GM18498 (cell line): ENCODE measurements at regions not wholly inside any gene's neighbourhood (a gene's known extent, or its start where the extent isn't known, plus 50 kb on each side); places are given as distances from the start of the nearest gene placed in this dataset.

Experiments used
- ATAC-seq: cut with Tn5 transposase; IDR thresholded peaks from one replicate; pipeline ENCODE4 v1.9.1; 2021; ENCODE audit warnings: mild to moderate bottlenecking, moderate library complexity; ENCODE audit not compliant: unreplicated experiment

DNA sequence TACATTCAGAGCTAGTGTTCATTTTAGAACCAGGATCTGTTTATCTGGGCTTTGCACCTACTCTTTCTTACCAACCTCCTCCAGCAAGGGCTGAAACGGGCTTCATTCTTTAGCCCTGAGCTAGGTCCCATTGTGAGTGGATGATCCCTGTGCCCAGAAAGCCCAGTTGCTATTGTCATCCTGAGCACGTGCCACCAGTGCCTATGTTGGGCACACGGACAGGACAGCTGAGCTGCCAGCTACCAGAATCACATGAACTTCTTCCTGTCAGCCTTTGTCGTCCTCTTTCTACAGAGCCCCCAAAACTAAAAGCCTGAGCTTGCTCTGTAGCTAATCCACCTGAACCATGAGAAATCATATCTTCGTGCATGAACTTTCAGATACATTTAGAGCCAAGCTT lies 74.4 kb upstream of the NTM start:
- no peak for ATAC-seq

DNA sequence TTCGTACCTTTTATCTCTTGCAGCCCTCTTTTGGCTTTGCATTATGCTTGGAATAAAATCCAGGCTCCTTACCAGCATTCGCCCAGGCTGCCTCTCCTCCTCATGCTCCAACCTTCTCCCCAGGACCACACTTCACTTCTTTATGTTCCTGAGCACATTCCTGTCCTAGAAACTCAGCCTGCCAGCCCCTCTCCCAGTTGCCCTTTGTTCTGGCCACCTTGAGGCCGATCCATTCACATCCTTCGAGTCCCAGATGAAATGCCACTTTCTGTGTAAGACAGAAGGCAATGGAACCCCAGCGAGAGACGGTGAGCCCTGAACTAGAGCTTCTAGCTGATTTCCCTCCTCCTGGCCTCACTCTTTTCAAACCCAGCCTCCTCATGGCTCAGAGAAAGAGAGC lies 73.0 kb upstream of the NTM start:
- ATAC-seq, result no peak

DNA sequence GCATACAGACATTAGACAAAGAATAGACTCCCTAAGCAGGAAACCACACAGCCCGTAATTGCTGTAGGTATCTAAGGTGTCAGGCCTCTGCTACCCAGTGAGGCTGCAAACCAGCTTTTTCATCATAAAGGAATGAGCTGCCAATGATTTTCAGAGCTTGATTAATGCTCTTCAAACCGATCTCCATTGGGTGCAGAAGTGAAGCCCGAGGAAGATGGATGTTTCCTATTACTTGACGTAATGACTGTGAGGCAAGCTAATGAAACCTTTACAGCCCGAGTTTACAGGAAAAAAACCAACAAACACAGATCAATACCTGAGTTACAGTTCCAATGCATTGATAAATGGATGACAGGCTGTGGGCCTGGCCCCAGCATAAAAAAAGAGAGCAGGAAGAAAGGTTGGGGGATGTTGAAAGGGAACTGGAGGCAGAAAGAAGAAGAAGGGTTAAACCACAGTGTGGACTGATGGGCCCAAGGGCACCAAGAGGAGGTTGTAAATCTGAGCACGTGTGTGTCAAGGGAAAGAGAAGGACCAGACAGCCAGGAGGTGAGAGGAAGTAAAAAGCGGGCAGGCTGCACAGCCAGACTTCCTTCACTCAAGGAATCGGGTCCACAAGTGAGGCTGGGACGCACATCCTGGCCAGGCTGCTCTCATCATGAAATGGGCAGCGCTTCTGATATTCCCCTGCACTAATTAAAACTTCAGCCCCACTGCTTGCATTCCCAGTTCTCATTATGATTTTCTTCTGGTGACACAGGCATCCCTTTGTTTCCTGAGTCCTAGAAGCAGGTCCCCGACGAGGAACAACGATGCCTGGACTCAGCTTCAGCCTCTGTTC lies 70.6 kb upstream of the NTM start:
- no peak for ATAC-seq

DNA sequence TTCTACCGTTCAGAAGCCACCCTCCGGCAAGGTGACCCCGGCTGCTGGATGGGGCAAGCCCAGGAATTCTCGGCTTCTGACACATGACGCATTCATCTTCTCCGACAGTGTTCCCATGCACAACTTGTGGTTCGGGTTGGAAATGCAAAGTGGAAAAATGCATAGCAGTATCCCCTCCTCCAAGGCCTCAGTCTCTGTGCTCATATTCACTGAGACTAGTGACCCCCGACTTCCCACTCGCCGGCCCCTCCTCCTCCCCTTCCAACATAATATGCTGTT lies 70.0 kb upstream of the NTM start:
- no peak for ATAC-seq

DNA sequence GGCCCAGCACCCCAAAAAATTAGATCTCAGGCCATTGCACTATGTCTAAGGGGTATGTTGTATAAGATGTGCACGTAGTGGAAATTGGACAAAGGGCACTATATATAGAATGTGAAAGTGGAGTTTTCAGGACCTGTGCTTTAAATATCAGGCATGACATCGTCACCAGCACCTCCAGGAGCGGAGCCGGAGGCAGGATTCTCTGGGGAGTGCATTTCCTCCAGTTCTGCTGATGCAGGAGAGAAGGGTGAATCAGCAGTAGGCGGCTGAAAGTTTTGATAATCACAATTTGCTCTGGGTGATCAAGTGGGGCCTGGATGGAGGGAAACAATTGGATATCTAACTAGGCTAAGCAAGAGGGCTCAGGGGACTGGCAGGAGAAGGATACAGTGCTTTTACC lies 69.1 kb upstream of the NTM start:
- no peak for ATAC-seq

DNA sequence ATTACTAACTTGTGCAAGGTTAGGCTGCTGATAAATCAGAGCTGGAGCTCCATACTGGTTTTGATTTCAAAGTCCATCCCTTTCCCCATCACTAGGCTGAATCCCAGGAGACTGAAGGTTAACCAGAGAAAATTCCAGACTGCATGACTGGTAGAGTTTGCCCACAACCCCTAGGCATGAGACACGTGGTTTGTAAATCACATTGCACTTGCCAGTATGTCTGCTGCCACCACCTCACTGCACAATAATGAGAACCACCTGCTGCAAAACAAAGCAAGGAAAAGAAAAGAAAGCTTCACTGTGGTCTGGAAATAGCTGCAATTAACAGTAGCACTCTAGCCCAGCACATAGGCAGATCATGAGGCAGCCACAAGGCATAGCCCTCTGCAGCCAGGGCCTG lies 67.6 kb upstream of the NTM start:
- ATAC-seq, result no peak

DNA sequence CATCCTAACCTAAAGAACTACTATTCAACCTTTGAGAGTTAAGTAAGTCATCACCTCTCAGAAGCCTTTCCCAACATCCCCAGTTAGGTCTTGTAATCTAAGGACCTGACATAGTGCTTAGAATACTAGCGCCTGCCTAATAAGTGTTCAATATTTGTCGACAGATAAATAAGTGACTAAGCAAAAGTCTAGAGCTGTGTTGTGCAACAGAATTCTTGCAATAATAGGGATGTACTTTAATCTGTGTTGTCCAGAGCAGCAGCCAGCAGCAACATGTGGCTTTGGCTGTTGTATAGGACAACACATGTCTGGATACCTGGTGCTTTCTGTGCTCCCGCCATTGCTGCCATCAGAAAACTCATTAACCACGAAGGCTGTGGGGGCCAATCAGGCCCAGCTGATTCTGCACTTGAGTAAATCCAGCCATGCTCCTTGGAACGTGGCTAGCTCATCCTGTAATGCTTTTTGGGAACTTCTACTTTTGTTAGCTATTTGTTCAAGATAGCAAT lies 66.8 kb upstream of the NTM start:
- ATAC-seq, result no peak

DNA sequence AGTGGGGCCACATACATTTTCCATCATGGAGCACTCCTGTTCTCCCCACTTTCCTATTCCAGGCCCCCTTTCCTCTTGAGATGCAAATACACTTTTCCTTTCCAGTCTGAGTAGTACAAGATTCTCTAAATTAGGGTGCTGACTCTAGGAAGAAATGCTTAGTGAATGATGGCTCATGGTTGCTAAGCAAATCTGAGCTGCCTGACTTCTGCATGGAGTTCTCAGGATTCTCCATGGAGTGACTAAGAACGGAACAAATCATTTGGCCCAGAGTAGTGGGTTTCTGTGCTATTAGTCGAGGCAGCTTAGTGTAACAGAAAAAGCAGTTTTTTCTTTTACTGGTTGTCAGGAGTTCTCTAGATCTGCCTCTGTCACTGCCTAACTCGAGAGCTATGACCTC lies 65.4 kb upstream of the NTM start:
- no peak for ATAC-seq

DNA sequence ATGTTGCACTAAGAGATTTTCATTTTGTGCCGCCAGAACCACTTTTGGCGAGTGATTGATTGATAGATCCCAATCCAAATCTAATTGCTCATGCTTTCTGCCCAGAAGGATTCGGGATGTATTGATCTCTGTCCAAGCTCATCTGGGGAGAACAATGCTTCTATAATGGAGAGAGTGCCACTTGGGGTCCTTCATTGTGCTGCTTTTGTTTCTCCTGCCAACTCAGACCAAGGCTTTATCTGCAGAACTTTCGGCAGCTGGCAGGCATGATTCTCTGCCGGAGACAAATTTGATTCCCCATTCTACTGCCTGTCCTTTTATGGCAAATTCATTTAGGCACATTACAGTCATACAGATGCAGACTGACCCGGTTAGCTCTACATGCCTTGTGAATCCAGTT lies 62.9 kb upstream of the NTM start:
- no peak for ATAC-seq

DNA sequence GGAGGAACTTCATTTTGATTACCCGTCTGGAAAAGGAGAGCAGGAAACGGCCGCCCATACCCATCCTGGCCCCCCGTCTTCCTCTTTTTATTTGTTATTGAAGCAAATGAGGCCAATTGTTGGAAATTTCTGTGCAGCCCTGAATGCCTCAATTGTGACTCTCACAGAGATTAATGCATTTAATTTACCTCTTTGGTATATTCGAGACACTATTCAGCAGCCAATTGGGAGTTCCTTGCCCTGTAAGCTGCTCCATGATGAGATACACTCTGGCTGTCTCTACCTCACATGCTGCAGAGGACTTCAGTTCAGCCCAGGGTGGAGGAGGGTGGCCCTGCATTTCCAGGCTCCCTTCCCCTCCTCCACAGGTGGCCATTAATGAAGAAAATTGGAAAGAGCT lies 60.6 kb upstream of the NTM start:
- no peak for ATAC-seq

DNA sequence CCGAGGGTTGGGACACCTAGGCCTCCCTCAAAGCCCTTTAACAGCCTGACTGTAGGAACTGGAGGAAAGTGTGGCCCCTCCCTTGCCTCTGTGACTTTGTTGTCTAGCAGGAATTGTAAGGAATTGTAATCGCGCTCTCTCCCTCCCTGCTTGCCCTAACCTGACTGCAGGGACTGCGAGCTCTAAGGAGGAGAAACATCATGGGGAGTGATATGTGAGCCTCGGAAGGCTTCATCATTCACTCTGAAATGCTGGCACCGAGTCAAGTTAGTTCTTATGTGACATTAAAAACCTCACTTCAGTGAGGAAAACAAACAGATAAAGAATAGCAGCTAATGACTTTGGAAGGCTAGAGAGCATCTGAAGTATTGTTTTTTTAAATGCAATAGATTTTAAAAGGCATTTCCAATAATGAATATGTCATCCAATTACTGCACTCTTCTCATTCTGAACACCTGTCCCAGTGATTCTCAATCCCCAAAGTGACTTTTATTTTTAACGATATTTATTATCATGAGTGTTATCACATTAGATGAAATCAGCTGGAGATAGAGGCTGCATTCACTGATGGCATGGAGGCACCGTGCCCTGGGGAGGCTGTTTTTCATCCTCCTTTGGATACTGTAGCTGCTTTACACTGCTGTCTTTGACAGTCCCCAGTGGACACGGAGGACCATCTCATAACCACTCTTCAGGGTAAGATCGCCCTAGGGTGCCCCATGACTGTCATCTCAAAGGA lies 58.5 kb upstream of the NTM start:
- ATAC-seq, result no peak
